ENCODE measurements at regions not wholly inside any gene's neighbourhood (a gene's known extent, or its start where the extent isn't known, plus 50 kb on each side); places are given as distances from the start of the nearest gene placed in this dataset.

GRCh38 chr13:73364736-73365135 lies 305.9 kb downstream of the KLF5 start:
- Histone ChIP-seq H3K4me3 (ENCODE audit: low read depth in 1 of 2, low read length in 2 of 2) (no peak overlapping the region), H3K4me1 (ENCODE audit: insufficient read depth, low read length) (no peaks in the 10 kb centered on the region), H3K36me3 (ENCODE audit: insufficient read depth, low read length) (no peaks in the 10 kb centered on the region), H3K27ac (ENCODE audit: low read depth, low read length) (no peak overlapping the region), H3K27me3 (ENCODE audit: control insufficient read depth in 1 of 2, insufficient read depth in 2 of 2, low read length in 2 of 2) (no peaks in the 10 kb centered on the region), H3K9ac (ENCODE audit: low read length) (no peak overlapping the region), H3K9me3 (ENCODE audit: low read length) (no peaks in the 10 kb centered on the region)

GRCh38 chr13:73358606-73359095 lies 299.8 kb downstream of the KLF5 start:
- Histone ChIP-seq H3K9me3 (ENCODE audit: low read length) (no peaks in the 10 kb centered on the region), H3K27me3 (ENCODE audit: control insufficient read depth in 1 of 2, insufficient read depth in 2 of 2, low read length in 2 of 2) (no peaks in the 10 kb centered on the region), H3K27ac (ENCODE audit: low read depth, low read length) (no peak overlapping the region), H3K4me1 (ENCODE audit: insufficient read depth, low read length) (no peaks in the 10 kb centered on the region), H3K36me3 (ENCODE audit: insufficient read depth, low read length) (no peaks in the 10 kb centered on the region), H3K9ac (ENCODE audit: low read length) (no peak overlapping the region), H3K4me3 (ENCODE audit: low read depth in 1 of 2, low read length in 2 of 2) (no peak overlapping the region)

DNA sequence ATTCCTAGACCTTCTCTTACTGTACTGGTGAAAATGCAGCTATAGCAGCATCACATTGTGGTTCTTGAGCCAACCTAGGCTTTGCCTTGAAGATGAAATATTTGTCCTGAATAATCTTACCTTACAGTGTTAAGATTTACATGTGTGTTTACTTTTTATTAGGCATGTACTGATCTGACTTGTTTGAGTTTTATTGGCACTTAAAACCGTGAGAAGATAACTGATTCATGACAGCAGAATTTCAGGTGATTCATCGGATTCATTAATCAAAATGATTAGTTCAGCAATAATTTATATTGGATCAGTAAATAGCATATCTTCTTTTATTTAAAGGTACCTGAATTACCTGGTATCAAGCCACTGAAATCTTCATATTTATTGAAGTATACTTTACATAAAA lies 296.3 kb downstream of the KLF5 start:
- Histone ChIP-seq H3K27me3 (ENCODE audit: control insufficient read depth in 1 of 2, insufficient read depth in 2 of 2, low read length in 2 of 2) (no peaks in the 10 kb centered on the region), H3K9ac (ENCODE audit: low read length) (no peak overlapping the region), H3K27ac (ENCODE audit: low read depth, low read length) (no peak overlapping the region), H3K4me3 (ENCODE audit: low read depth in 1 of 2, low read length in 2 of 2) (no peak overlapping the region), H3K36me3 (ENCODE audit: insufficient read depth, low read length) (no peaks in the 10 kb centered on the region), H3K9me3 (ENCODE audit: low read length) (no peaks in the 10 kb centered on the region), H3K4me1 (ENCODE audit: insufficient read depth, low read length) (no peaks in the 10 kb centered on the region)

- H3K9ac ChIP-seq (ENCODE audit: low read length) = no peak overlapping the region
- H3K4me3 ChIP-seq (ENCODE audit: low read depth in 1 of 2, low read length in 2 of 2) = no peak overlapping the region
- H3K4me1 ChIP-seq (ENCODE audit: insufficient read depth, low read length) = no peaks in the 10 kb centered on the region
- H3K36me3 ChIP-seq (ENCODE audit: insufficient read depth, low read length) = no peaks in the 10 kb centered on the region
- H3K9me3 ChIP-seq (ENCODE audit: low read length) = no peaks in the 10 kb centered on the region
- no peak overlapping the region for H3K27ac ChIP-seq (ENCODE audit: low read depth, low read length)
- no peaks in the 10 kb centered on the region for H3K27me3 ChIP-seq (ENCODE audit: control insufficient read depth in 1 of 2, insufficient read depth in 2 of 2, low read length in 2 of 2)
Observed at GRCh38 chr13:73351730-73352129, 292.9 kb downstream of the KLF5 start.

- Histone ChIP-seq H3K36me3 (ENCODE audit: insufficient read depth, low read length) (no peaks in the 10 kb centered on the region), H3K27me3 (ENCODE audit: control insufficient read depth in 1 of 2, insufficient read depth in 2 of 2, low read length in 2 of 2) (no peaks in the 10 kb centered on the region), H3K27ac (ENCODE audit: low read depth, low read length) (no peak overlapping the region), H3K9ac (ENCODE audit: low read length) (no peak overlapping the region), H3K4me1 (ENCODE audit: insufficient read depth, low read length) (no peaks in the 10 kb centered on the region), H3K9me3 (ENCODE audit: low read length) (no peaks in the 10 kb centered on the region), H3K4me3 (ENCODE audit: low read depth in 1 of 2, low read length in 2 of 2) (no peak overlapping the region)
Observed at GRCh38 chr13:73341748-73342147, 282.9 kb downstream of the KLF5 start.

DNA sequence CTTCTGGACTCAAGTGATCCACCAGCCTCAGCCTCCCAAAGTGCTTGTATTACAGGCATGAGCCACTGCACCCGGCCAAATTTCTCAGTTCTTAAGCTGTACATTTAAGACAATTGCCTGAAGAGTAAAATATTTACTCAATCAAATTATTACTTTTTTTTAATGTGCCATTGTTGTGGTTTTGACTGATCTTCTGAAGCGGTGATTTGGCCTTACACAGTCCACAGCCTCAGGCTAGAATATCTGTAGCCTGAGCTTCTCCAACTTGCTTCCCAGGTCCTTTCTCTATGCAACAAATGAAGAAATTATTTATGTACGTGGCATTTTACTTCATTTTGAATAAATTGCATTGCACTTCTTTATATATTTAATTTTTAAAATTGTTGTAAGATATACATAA lies 281.3 kb downstream of the KLF5 start:
- Histone ChIP-seq H3K27me3 (ENCODE audit: control insufficient read depth in 1 of 2, insufficient read depth in 2 of 2, low read length in 2 of 2) (no peaks in the 10 kb centered on the region), H3K36me3 (ENCODE audit: insufficient read depth, low read length) (no peaks in the 10 kb centered on the region), H3K27ac (ENCODE audit: low read depth, low read length) (no peak overlapping the region), H3K4me3 (ENCODE audit: low read depth in 1 of 2, low read length in 2 of 2) (no peak overlapping the region), H3K9ac (ENCODE audit: low read length) (no peak overlapping the region), H3K4me1 (ENCODE audit: insufficient read depth, low read length) (no peaks in the 10 kb centered on the region), H3K9me3 (ENCODE audit: low read length) (no peaks in the 10 kb centered on the region)

DNA sequence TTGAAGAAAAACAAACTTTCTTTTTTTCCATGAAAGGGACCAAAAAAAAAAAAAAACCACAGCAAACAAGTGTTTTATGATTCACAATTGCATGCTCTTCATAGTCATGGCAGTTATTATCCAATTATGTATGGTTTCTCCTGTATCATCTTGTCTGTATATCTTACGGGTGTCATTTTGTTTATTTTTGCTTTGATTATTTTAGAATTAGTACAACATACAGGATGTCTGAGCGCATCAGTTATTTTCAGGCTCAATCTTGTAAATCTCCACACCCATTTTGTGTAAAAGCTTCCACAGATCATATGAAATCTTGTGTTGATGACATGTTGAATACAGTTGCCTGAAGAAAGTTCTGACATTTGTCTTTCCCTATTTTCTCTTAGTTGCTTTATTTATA lies 280.3 kb downstream of the KLF5 start:
- H3K9ac ChIP-seq (ENCODE audit: low read length) = no peak overlapping the region
- no peaks in the 10 kb centered on the region for H3K4me1 ChIP-seq (ENCODE audit: insufficient read depth, low read length)
- no peaks in the 10 kb centered on the region for H3K27me3 ChIP-seq (ENCODE audit: control insufficient read depth in 1 of 2, insufficient read depth in 2 of 2, low read length in 2 of 2)
- no peak overlapping the region for H3K27ac ChIP-seq (ENCODE audit: low read depth, low read length)
- no peaks in the 10 kb centered on the region for H3K9me3 ChIP-seq (ENCODE audit: low read length)
- H3K36me3 ChIP-seq (ENCODE audit: insufficient read depth, low read length) = no peaks in the 10 kb centered on the region
- H3K4me3 ChIP-seq (ENCODE audit: low read depth in 1 of 2, low read length in 2 of 2) = no peak overlapping the region

- Histone ChIP-seq H3K9ac (ENCODE audit: low read length) (no peak overlapping the region), H3K4me3 (ENCODE audit: low read depth in 1 of 2, low read length in 2 of 2) (no peak overlapping the region), H3K9me3 (ENCODE audit: low read length) (no peaks in the 10 kb centered on the region), H3K27ac (ENCODE audit: low read depth, low read length) (no peak overlapping the region), H3K27me3 (ENCODE audit: control insufficient read depth in 1 of 2, insufficient read depth in 2 of 2, low read length in 2 of 2) (no peaks in the 10 kb centered on the region), H3K4me1 (ENCODE audit: insufficient read depth, low read length) (no peaks in the 10 kb centered on the region), H3K36me3 (ENCODE audit: insufficient read depth, low read length) (no peaks in the 10 kb centered on the region)
Observed at GRCh38 chr13:73338389-73338788, 279.6 kb downstream of the KLF5 start.

DNA sequence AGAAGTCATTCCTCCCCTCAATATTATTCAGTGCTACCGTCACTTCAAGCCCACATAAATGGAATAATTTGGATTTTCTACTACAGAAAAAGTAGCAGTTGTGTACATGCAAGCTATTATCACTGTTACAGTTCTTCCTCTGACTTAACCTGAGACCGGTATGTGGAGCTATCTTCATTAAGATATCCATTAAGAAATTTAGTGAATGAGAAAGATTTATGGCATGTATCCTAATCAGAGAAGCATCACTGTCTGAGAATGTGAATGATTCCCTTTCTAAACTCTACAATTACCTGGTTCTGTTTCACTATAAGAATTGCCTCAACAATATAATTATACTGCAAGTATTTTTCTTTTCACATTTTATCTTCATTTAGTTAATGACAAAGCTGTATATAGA lies 278.7 kb downstream of the KLF5 start:
- H3K4me1 ChIP-seq (ENCODE audit: insufficient read depth, low read length) = no peaks in the 10 kb centered on the region
- no peaks in the 10 kb centered on the region for H3K36me3 ChIP-seq (ENCODE audit: insufficient read depth, low read length)
- no peak overlapping the region for H3K27ac ChIP-seq (ENCODE audit: low read depth, low read length)
- no peak overlapping the region for H3K9ac ChIP-seq (ENCODE audit: low read length)
- no peak overlapping the region for H3K4me3 ChIP-seq (ENCODE audit: low read depth in 1 of 2, low read length in 2 of 2)
- H3K27me3 ChIP-seq (ENCODE audit: control insufficient read depth in 1 of 2, insufficient read depth in 2 of 2, low read length in 2 of 2) = no peaks in the 10 kb centered on the region
- no peaks in the 10 kb centered on the region for H3K9me3 ChIP-seq (ENCODE audit: low read length)

DNA sequence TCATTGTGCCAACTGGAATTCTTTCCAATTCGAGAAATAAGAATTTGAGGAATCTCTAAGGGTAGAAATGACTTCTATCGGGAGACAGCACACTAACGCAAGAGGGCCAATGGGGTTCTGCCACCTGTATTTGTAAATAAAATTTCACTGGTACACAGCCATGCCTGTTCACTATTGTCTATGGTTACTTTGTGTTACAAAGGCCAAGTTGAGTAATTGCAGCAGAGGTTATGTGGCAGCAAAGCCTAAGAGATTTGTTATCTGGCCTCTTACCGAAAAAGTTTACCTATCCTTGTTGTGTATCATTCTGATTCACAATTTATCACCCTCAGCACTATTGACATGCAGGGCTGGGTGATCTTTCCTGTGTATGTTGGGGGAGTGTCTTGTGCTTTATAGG lies 278.0 kb downstream of the KLF5 start:
- no peaks in the 10 kb centered on the region for H3K36me3 ChIP-seq (ENCODE audit: insufficient read depth, low read length)
- no peak overlapping the region for H3K9ac ChIP-seq (ENCODE audit: low read length)
- H3K27ac ChIP-seq (ENCODE audit: low read depth, low read length) = no peak overlapping the region
- no peaks in the 10 kb centered on the region for H3K9me3 ChIP-seq (ENCODE audit: low read length)
- H3K4me1 ChIP-seq (ENCODE audit: insufficient read depth, low read length) = no peaks in the 10 kb centered on the region
- H3K4me3 ChIP-seq (ENCODE audit: low read depth in 1 of 2, low read length in 2 of 2) = no peak overlapping the region
- no peaks in the 10 kb centered on the region for H3K27me3 ChIP-seq (ENCODE audit: control insufficient read depth in 1 of 2, insufficient read depth in 2 of 2, low read length in 2 of 2)

- no peak overlapping the region for H3K27ac ChIP-seq (ENCODE audit: low read depth, low read length)
Observed at GRCh38 chr13:73335944-73336343, 277.1 kb downstream of the KLF5 start.

GRCh38 chr13:73335210-73335609 lies 276.4 kb downstream of the KLF5 start:
- Histone ChIP-seq H3K27ac (ENCODE audit: low read depth, low read length) (no peak overlapping the region), H3K4me1 (ENCODE audit: insufficient read depth, low read length) (no peaks in the 10 kb centered on the region), H3K4me3 (ENCODE audit: low read depth in 1 of 2, low read length in 2 of 2) (no peak overlapping the region), H3K36me3 (ENCODE audit: insufficient read depth, low read length) (no peaks in the 10 kb centered on the region), H3K9me3 (ENCODE audit: low read length) (no peaks in the 10 kb centered on the region), H3K27me3 (ENCODE audit: control insufficient read depth in 1 of 2, insufficient read depth in 2 of 2, low read length in 2 of 2) (no peaks in the 10 kb centered on the region), H3K9ac (ENCODE audit: low read length) (no peak overlapping the region)

More at GRCh38 chr13:73335944-73336343, 277.1 kb downstream of the KLF5 start:
- Histone ChIP-seq H3K4me3 (ENCODE audit: low read depth in 1 of 2, low read length in 2 of 2) (no peak overlapping the region), H3K4me1 (ENCODE audit: insufficient read depth, low read length) (no peaks in the 10 kb centered on the region), H3K9ac (ENCODE audit: low read length) (no peak overlapping the region), H3K36me3 (ENCODE audit: insufficient read depth, low read length) (no peaks in the 10 kb centered on the region), H3K27me3 (ENCODE audit: control insufficient read depth in 1 of 2, insufficient read depth in 2 of 2, low read length in 2 of 2) (no peaks in the 10 kb centered on the region), H3K9me3 (ENCODE audit: low read length) (no peaks in the 10 kb centered on the region)

Measured in muscle layer of colon (tissue), 2 donors.